ENCODE measurements at regions not wholly inside any gene's neighbourhood (a gene's known extent, or its start where the extent isn't known, plus 50 kb on each side); places are given as distances from the start of the nearest gene placed in this dataset.

GRCh38 chr15:46450112-46450809, 815.4 kb downstream of the SQOR start:
- no peak for DNase-seq

- DNase-seq = no peak
Observed at GRCh38 chr15:46450810-46451182, 816.0 kb downstream of the SQOR start.

DNA sequence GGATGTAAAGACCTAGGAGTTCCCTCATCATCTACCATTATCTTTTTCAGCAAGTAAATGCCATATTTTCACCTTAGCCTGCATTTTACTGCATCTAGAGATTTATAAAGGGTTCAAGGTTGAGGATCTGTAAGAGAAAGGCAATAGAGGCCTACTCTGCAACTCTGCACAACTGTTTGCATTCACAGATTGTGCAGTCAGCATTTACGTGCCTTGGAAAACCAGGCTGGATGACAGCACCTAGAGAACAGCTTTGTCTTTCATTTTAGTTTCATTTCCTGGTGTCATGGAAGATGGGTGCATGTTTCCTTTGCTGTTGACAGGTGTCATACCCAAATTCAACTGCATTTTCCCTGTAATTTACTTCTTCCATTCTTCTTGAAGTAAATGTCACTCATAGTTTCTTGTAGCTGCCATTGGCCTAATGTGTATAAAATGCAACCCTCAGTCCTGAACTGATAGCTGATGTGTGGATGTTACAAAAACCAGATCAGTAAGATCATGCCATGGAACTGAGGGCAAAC, 817.5 kb downstream of the SQOR start:
- no peak for DNase-seq

DNA sequence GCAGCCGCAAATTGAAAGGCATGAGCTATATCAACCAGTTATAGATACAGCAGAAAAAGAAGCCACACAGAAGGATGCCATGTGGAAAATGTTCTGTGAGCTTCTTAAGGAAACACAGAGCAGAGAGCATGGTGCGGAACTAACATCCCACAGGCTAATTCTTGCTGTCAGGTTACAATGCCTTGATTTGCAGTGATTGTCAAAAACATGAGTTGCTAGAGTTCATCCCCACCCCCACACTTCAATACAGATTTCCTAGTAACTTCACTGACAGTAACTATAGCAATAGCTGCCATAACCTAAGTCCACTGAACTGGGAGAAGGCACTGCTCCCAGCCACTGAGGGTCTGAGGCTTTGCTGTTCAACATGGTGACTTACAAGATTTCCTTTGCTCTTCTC, 821.6 kb downstream of the SQOR start:
- no peak for DNase-seq

GRCh38 chr15:46460431-46461094, 825.7 kb downstream of the SQOR start:
- no peak for DNase-seq

- DNase-seq = no peak
Observed at GRCh38 chr15:46461416-46461815, 826.6 kb downstream of the SQOR start.

- DNase-seq = no peak
Observed at GRCh38 chr15:46467041-46467440, 832.2 kb downstream of the SQOR start.

DNA sequence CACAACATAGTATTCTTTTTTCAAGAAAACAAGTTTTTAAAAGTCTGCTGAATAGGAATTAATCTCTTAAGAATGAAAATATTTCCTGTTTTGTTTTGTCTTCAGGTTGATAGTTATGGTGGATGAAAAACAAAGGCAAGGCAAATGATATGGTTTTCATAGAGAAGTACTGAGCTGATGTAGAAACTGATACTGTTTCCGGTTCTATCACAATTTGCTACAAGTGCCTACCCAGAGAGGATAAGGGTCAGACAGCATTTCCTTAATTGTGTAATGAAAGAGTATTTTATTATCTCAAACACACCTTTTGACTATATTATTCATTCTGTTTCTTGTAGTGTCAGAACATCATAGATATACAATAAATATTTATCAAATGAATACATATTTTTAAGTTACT, 836.3 kb downstream of the SQOR start:
- no peak for DNase-seq

GRCh38 chr15:46489276-46489675, 854.4 kb downstream of the SQOR start:
- DNase-seq = no peak

DNA sequence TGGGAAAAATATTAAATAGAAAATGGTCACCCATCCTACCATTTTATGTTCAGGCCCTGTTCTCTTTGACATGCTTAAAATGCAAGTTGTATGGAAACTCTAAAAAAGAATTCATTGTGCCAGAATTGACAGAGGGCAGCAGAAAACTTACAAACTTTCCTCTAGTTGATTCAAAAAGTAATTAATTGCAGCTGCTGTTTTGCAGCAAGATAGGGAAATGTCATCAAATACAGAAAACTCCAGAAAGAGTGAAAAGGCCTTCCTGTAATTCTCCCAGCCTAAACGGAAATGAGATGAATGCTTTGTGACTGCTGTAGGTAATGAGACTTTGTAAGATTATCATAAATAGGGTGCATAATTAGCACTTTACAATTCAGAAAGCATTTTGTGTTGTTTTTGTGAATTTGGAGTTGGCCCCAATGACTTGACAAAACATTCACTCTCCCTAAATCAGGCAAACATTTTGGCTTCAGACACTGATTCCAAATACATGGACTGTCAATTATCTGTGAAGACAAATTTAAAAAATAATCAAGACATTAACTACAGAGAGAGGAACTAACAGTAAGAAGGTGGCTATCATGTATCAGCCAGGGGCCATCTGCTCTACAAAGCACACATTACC, 861.8 kb downstream of the SQOR start:
- no peak for DNase-seq

GRCh38 chr15:46502667-46503066, 867.8 kb downstream of the SQOR start:
- peak in 1 of 2 experiments; percentile 1 for DNase-seq

- DNase-seq = no peak
Observed at GRCh38 chr15:46518381-46518780, 883.6 kb downstream of the SQOR start.

DNA sequence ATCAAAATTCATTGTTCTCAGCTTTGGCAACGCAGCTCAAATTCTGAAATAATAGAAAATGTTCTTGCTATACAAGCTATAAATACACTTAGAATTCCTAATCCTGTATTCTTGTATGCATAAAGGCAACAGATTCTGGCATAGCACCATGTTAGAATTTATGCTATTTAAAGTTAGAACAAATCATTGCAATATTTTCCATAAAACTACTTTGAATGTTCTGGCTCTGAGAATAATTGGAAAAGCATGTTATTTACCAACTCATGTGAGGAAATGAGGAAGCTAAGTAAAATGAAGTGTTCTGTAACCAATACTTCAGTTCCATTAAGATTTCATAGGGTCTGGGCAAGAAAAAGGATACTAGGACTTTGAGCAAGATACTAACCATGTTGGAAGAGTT, 888.9 kb downstream of the SQOR start:
- DNase-seq = no peak

DNA sequence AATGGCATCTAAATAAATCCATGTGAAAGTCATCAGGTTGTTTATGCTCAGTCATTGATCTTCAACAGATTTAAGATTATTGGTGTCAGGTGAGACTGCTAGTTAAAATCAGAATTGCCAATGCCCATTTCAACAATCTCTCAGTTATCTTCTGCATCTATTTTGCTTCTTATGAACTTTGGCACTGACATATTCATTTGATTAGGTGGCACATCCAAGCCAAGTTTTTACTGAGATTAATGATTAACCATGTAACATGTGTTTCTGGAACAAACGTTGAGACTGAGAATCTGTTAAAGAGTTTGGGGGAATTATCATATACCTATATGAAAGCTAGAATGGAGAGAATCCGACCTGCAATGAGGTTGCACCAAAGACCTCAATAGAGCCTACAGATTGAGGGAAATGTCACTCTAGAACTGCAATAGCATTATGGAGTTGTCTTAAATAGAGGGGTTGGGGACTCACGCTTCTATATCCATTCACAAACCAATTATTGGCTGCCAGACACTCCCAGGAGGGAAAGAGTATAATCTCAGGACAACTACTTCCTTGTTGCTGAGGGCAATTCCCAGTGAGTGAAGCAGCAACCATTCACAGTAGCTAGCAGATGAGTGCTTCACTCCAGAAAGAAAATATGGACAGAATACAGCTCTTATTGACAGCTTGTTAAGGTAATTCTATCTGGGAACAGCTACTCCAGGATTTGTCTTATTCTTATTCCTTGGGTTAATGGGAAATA, 891.3 kb downstream of the SQOR start:
- no peak for DNase-seq

GRCh38 chr15:46526726-46527110, 891.9 kb downstream of the SQOR start:
- DNase-seq = no peak

DNA sequence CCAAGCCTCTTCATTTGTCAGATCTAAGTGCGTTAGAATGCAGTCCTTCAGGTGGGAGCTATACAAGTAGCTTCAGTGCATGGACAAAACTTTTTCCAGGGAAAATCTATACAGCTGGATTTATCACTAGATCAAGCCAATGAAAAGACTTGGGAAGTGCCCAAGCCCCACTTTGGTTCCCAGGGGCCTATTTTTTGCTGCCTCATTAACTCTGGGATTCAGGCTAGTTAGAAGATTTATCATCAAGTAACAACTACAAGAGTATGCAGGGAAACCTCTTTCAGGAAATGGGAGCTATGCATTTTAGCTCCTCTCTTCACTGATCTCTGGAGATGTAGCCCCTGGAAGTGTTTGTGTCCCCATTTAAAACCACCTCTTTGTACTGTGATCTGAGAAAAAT, 908.8 kb downstream of the SQOR start:
- no peak for DNase-seq

- no peak for DNase-seq
Observed at GRCh38 chr15:46548989-46549388, 914.2 kb downstream of the SQOR start.

- DNase-seq = no peak
Observed at GRCh38 chr15:46552316-46552715, 917.5 kb downstream of the SQOR start.

DNA sequence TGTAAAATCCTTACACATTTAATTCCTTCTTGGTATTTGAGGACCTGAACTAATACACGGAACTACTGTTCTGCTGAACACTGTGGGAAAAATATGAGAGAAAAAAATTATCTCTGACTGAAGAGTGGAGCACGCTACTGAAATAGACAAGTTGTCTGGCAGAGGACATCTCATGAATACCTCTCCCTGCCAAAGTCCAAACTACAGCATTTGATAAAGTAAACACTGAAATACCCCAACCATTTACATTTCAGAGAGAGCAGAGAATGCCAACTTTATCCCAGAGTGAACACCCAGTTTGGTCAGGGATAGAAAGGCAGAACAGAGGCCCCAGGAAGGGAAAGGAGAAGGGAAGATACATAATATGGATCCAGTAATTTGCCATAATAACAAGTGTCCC, 920.7 kb downstream of the SQOR start:
- no peak for DNase-seq

GRCh38 chr15:46556010-46556409, 921.2 kb downstream of the SQOR start:
- no peak for DNase-seq

DNA sequence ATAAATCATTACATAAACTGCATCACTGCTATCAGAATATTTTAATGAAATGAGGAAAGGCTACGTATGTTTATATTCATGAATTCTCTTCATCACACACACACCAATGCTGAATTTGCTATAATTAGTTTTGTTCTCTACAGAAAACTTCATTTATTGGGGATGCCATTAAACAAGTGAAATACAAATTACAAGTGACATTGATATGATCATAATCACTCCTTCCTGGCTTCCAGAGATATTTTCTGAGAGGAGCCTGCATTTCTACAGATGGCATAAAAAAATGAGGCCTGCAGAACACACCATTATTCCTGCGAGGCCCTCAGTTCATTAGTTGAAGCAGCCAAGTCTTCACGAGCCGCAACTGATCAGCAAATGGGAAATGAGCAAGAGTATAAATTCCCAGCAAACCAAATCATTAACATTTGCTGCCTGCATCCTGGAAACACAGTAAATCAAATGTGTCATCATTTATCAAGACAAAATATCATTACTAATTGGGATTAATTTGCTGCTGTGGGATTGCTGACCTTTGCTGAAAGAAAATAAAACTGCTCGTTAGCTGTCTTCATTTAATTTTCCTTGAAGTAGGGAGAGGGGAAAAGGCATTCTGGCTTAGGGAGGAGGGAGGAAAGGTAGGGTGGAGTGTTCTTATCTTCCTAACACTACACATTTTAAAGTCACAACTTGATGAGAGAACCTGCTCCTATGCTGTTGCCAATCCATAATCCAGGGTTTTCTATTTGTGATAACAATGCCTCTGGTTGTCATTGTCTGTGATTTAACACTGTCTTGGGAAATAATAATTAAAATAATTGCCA, 921.9 kb downstream of the SQOR start:
- DNase-seq = no peak

- no peak for DNase-seq
Observed at GRCh38 chr15:46567968-46568367, 933.1 kb downstream of the SQOR start.

DNA sequence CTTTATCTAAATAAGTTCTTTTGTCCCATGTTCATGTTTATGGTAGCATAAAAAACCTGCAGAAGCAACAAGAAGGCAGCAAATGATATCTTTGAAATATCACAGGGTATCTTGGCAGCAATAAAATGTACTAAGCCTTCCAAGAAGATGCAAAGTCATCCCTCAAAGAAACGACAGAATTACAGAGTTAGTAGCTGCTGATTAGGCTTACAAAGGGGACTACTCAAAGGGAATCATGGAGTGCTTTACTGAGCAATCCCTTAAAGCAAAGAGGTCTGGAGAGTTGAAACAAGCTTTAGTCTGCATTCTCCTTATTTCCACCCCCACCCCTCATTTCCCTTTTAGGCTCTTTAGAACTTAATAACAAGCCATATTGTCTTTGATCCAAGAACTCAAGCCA, 935.0 kb downstream of the SQOR start:
- DNase-seq = no peak
